ENCODE measurements at regions not wholly inside any gene's neighbourhood (a gene's known extent, or its start where the extent isn't known, plus 50 kb on each side); places are given as distances from the start of the nearest gene placed in this dataset.

- no peak for TF ChIP-seq CTCF (IDR thresholded peaks at IDR 0.05; ENCODE audit: extremely low read depth, missing control alignments)
- no peak for DNase-seq (ENCODE audit: low spot score)
Measured at GRCh38 chr3:117439812-117440211, 730.2 kb downstream of the TUSC7 start.

GRCh38 chr3:117441851-117442250, 732.3 kb downstream of the TUSC7 start:
- DNase-seq (ENCODE audit: low spot score) = no peak
- no peak for TF ChIP-seq CTCF (IDR thresholded peaks at IDR 0.05; ENCODE audit: extremely low read depth, missing control alignments)

GRCh38 chr3:117442566-117442965, 733.0 kb downstream of the TUSC7 start:
- DNase-seq (ENCODE audit: low spot score) = no peak
- no peak for TF ChIP-seq CTCF (IDR thresholded peaks at IDR 0.05; ENCODE audit: extremely low read depth, missing control alignments)

- no peak for DNase-seq (ENCODE audit: low spot score)
- TF ChIP-seq CTCF (IDR thresholded peaks at IDR 0.05; ENCODE audit: extremely low read depth, missing control alignments) = no peak
Measured at GRCh38 chr3:117443014-117443413, 733.4 kb downstream of the TUSC7 start.

GRCh38 chr3:117444175-117444574, 734.6 kb downstream of the TUSC7 start:
- no peak for DNase-seq (ENCODE audit: low spot score)
- TF ChIP-seq CTCF (IDR thresholded peaks at IDR 0.05; ENCODE audit: extremely low read depth, missing control alignments) = no peak

- no peak for TF ChIP-seq CTCF (IDR thresholded peaks at IDR 0.05; ENCODE audit: extremely low read depth, missing control alignments)
- DNase-seq (ENCODE audit: low spot score) = no peak
Measured at GRCh38 chr3:117447419-117447818, 737.8 kb downstream of the TUSC7 start.

- no peak for TF ChIP-seq CTCF (IDR thresholded peaks at IDR 0.05; ENCODE audit: extremely low read depth, missing control alignments)
- DNase-seq (ENCODE audit: low spot score) = no peak
Measured at GRCh38 chr3:117450026-117450425, 740.4 kb downstream of the TUSC7 start.

Measured in GM20000 (cell line).